PC-3 (cell line): ENCODE measurements at regions not wholly inside any gene's neighbourhood (a gene's known extent, or its start where the extent isn't known, plus 50 kb on each side); places are given as distances from the start of the nearest gene placed in this dataset.

ENCODE experiments used
- CTCF ChIP-seq: fragments of 300-600 bp; sonication (generic); conservative IDR thresholded peaks from 2 replicates; pipeline ENCODE4 v1.5.1; 2017; ENCODE audit warnings: antibody characterized with exemption, low read depth, mild to moderate bottlenecking, low read length
- EZH2 ChIP-seq: fragments of 300-600 bp; sonication (generic); IDR thresholded peaks from one replicate; pipeline ENCODE4 v1.6.1; 2017; ENCODE audit warnings: antibody characterized with exemption, mild to moderate bottlenecking, low read length; ENCODE audit not compliant: unreplicated experiment
- EZH2phosphoT487 ChIP-seq: fragments of 300-600 bp; sonication (generic); IDR thresholded peaks from 2 replicates; pipeline ENCODE4 v1.6.1; 2018; ENCODE audit warnings: mild to moderate bottlenecking, antibody characterized with exemption, low read length, borderline replicate concordance

- TF ChIP-seq CTCF: no peak
- TF ChIP-seq EZH2phosphoT487: no peak
- no peak for TF ChIP-seq EZH2
Observed at GRCh38 chr9:109722007-109722406, 58.0 kb upstream of the PALM2AKAP2 start.
